IMR-90 (cell line): ENCODE measurements at regions not wholly inside any gene's neighbourhood (a gene's known extent, or its start where the extent isn't known, plus 50 kb on each side); places are given as distances from the start of the nearest gene placed in this dataset.

Experiments used
- ATAC-seq: fragments of 200-7000 bp; cut with Tn5 transposase; 2 replicates; pipeline ENCODE4 v1.9.1; 2020; ENCODE audit warnings: low read depth, mild to moderate bottlenecking, moderate library complexity
- BruUV-seq: library from RNA; stranded (reverse); fragments of 400-500 nt; replicated peaks from 2 replicates; lab custom pipeline; 2021; lab: Mats Ljungman, UMichigan
- CTCF ChIA-PET: fragments of 300-600 bp; formaldehyde crosslinking; extraction: SDS; loops from one replicate; lab custom pipeline; 2021; ENCODE audit warnings: antibody characterized with exemption; lab: Yijun Ruan, JAX
- POLR2A ChIA-PET: fragments of 300-600 bp; sonication (Branson Sonifier 250); formaldehyde crosslinking; loops from one replicate; lab custom pipeline; 2022; ENCODE audit warnings: antibody characterized with exemption; ENCODE audit not compliant: unreplicated experiment; lab: Charles Lee
- DNase-seq: peaks from one replicate; pipeline ENCODE4 v3.0.0; 2013
- H2AFZ ChIP-seq: replicated peaks from 2 replicates; pipeline ENCODE3; 2013; ENCODE audit warnings: low read length, mild to moderate bottlenecking; ENCODE audit not compliant: poor library complexity
- H2AK5ac ChIP-seq: 2 replicates; pipeline ENCODE4 v1.6.1; 2013; ENCODE audit warnings: low read depth, low read length, inconsistent platforms
- H2AK9ac ChIP-seq: replicated peaks from 2 replicates; pipeline ENCODE3; 2013; ENCODE audit warnings: mild to moderate bottlenecking, low read depth, low read length, moderate library complexity; ENCODE audit not compliant: poor library complexity
- H2BK120ac ChIP-seq: 2 replicates; pipeline ENCODE4 v1.6.1; 2013; ENCODE audit warnings: low read depth, low read length, inconsistent platforms
- H2BK15ac ChIP-seq: 3 replicates; pipeline ENCODE4 v1.6.1; 2013; ENCODE audit warnings: low read depth, low read length, inconsistent platforms
- H2BK20ac ChIP-seq: 2 replicates; pipeline ENCODE4 v1.6.1; 2013; ENCODE audit warnings: low read depth, mild to moderate bottlenecking, inconsistent platforms, low read length, moderate library complexity
- H2BK5ac ChIP-seq: 2 replicates; pipeline ENCODE4 v1.6.1; 2013; ENCODE audit warnings: mild to moderate bottlenecking, low read depth, low read length, inconsistent platforms; ENCODE audit not compliant: poor library complexity, severe bottlenecking
- H3K14ac ChIP-seq: replicated peaks from 2 replicates; pipeline ENCODE4 v1.6.1; 2013; ENCODE audit warnings: low read depth, low read length, inconsistent platforms
- H3K18ac ChIP-seq: 2 replicates; pipeline ENCODE4 v1.6.1; 2013; ENCODE audit warnings: low read depth, low read length, control low read depth
- H3K23ac ChIP-seq: 2 replicates; pipeline ENCODE4 v1.6.1; 2013; ENCODE audit warnings: low read depth, low read length, inconsistent platforms
- H3K27ac ChIP-seq: 2 replicates; pipeline ENCODE4 v1.5.1; 2013; ENCODE audit warnings: mild to moderate bottlenecking, control low read depth, low read length; ENCODE audit not compliant: insufficient read depth
- H3K27me3 ChIP-seq: 2 replicates; pipeline ENCODE4 v1.6.1; 2013; ENCODE audit warnings: low read length; ENCODE audit not compliant: control insufficient read depth, insufficient read depth
- H3K36me3 ChIP-seq: 2 replicates; pipeline ENCODE4 v1.6.1; 2013; ENCODE audit warnings: low read length, mixed read lengths; ENCODE audit not compliant: control insufficient read depth, insufficient read depth
- H3K4ac ChIP-seq: 2 replicates; pipeline ENCODE4 v1.6.1; 2013; ENCODE audit warnings: low read depth, low read length, inconsistent platforms
- H3K4me1 ChIP-seq: 2 replicates; pipeline ENCODE4 v1.6.1; 2013; ENCODE audit warnings: low read length, mixed read lengths; ENCODE audit not compliant: control insufficient read depth, insufficient read depth
- H3K4me2 ChIP-seq: 2 replicates; pipeline ENCODE4 v1.6.1; 2013; ENCODE audit warnings: low read depth, mild to moderate bottlenecking, control low read depth, low read length, moderate library complexity
- H3K4me3 ChIP-seq: 2 replicates; pipeline ENCODE4 v1.5.1; 2013; ENCODE audit warnings: low read depth, mild to moderate bottlenecking, control low read depth, low read length, moderate library complexity; ENCODE audit not compliant: insufficient read depth
- H3K56ac ChIP-seq: 2 replicates; pipeline ENCODE4 v1.6.1; 2013; ENCODE audit warnings: low read length, inconsistent platforms; ENCODE audit not compliant: insufficient read depth; ENCODE audit errors: extremely low read depth
- H3K79me1 ChIP-seq, 2 experiments: 2 replicates each; pipeline ENCODE4 v1.6.1; 2013; ENCODE audit warnings: low read length in 2 of 2, inconsistent platforms in 1 of 2, low read depth in 1 of 2
- H3K9ac ChIP-seq: 2 replicates; pipeline ENCODE4 v1.6.1; 2013; ENCODE audit warnings: low read depth, low read length, control low read depth
- H3K9me1 ChIP-seq: 2 replicates; pipeline ENCODE4 v1.6.1; 2013; ENCODE audit warnings: low read length, inconsistent platforms; ENCODE audit not compliant: insufficient read depth
- H3K9me3 ChIP-seq: 2 replicates; pipeline ENCODE4 v1.6.1; 2013; ENCODE audit warnings: low read length; ENCODE audit not compliant: control insufficient read depth, insufficient read depth
- H4K20me1 ChIP-seq: 2 replicates; pipeline ENCODE4 v1.6.1; 2013; ENCODE audit warnings: low read length, inconsistent platforms; ENCODE audit not compliant: insufficient read depth
- H4K5ac ChIP-seq: 2 replicates; pipeline ENCODE4 v1.6.1; 2013; ENCODE audit warnings: mild to moderate bottlenecking, low read depth, low read length, control low read depth
- H4K8ac ChIP-seq, 2 experiments: 2 replicates each; pipeline ENCODE4 v1.6.1; 2013; ENCODE audit warnings: low read depth in 2 of 2, low read length in 2 of 2, control low read depth in 1 of 2, inconsistent platforms in 1 of 2
- H4K91ac ChIP-seq: 2 replicates; pipeline ENCODE4 v1.6.1; 2013; ENCODE audit warnings: low read depth, low read length, inconsistent platforms; ENCODE audit not compliant: insufficient read depth
- BHLHE40 ChIP-seq: fragments of 150-350 bp; IDR thresholded peaks from 2 replicates; pipeline ENCODE4 v1.6.1; 2016; ENCODE audit warnings: mild to moderate bottlenecking, low read depth, low read length
- CEBPB ChIP-seq: IDR thresholded peaks from 2 replicates; pipeline ENCODE4 v1.6.1; 2012; ENCODE audit warnings: low read depth, low read length, improper control_type of control experiment
- MAFK ChIP-seq: IDR thresholded peaks from 2 replicates; pipeline ENCODE4 v1.6.1; 2012; ENCODE audit warnings: low read depth, low read length, improper control_type of control experiment
- MXI1 ChIP-seq: IDR thresholded peaks from 2 replicates; pipeline ENCODE4 v1.6.1; 2012; ENCODE audit warnings: low read depth, mild to moderate bottlenecking, low read length, moderate library complexity, borderline replicate concordance
- NFE2L2 ChIP-seq: fragments of 150-350 bp; IDR thresholded peaks from 2 replicates; pipeline ENCODE4 v1.6.1; 2016; ENCODE audit warnings: low read depth, mild to moderate bottlenecking, low read length
- POLR2A ChIP-seq: IDR thresholded peaks from 2 replicates; pipeline ENCODE4 v1.6.1; 2012; ENCODE audit warnings: mild to moderate bottlenecking, low read depth, low read length
- RCOR1 ChIP-seq: IDR thresholded peaks from 2 replicates; pipeline ENCODE4 v1.6.1; 2012; ENCODE audit warnings: mild to moderate bottlenecking, low read length, improper control_type of control experiment; ENCODE audit not compliant: insufficient replicate concordance
- WGBS, 2 experiments: methylation state at CpG; one replicate each; pipeline versions ENCODE4 v1.1.5 to v1.1.7; 2013; ENCODE audit warnings: missing lambda C conversion rate in 2 of 2; ENCODE audit not compliant: insufficient read length in 1 of 2; ENCODE audit errors: extremely low coverage in 2 of 2; 5-methylcytosine and 5-hydroxymethylcytosine counted together
- dilution Hi-C: fragments of 300-500 bp; cut with HindIII; formaldehyde crosslinking; loops from one replicate; pipeline ENCODE4 v1.14.3; 2018; ENCODE audit warnings: low sequenced_read_pairs; ENCODE audit not compliant: unreplicated experiment
- in situ Hi-C: fragments of 300-500 bp; cut with MboI; formaldehyde crosslinking; loops from 3 replicates; pipeline ENCODE4 v1.14.3; 2019; ENCODE audit warnings: low sequenced_read_pairs, inconsistent platforms, mixed read lengths
- intact Hi-C: fragments of 100-400 bp; cut with micrococcal nuclease; formaldehyde crosslinking; loops from 2 replicates; pipeline ENCODE4 v1.10.0; 2022

DNA sequence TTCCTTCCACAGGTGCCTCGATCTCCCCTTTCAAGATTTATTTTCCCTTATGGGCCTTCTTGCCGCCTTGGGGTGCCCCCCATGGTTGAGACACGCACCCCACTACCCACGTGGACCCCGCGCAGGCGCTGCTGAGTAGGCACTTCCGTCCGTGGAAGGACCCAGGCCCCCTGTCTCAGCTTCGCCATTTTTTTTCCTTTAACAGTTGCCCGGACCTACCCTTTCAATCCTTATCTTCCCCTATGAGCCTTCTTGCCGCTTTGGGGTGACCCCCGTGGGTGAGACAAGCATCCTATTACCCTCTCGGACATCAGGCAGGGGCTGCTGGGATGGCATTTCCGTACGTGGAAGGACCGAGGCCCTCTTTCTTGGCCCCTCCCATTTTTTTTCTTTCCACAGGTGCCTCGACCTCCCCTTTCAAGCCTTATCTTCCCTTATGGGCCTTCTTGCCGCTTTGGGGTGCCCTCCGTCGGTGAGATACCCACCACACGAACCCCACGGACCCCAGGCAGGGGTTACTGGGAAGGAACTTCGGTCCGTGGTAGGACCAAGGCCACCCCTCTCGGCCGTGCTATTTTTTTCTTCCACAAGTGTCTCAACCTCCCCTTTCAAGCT lies 268.2 kb downstream of the ALG10 start:
- intact Hi-C loops: no loop called here
- Histone ChIP-seq H2AK9ac (no peak overlapping the region), H3K4me1 (no peaks in the 10 kb centered on the region), H2AFZ (no peak overlapping the region), H3K27me3 (no peaks in the 10 kb centered on the region), H2BK5ac (no peak overlapping the region), H2AK5ac (no peak overlapping the region), H4K91ac (no peak overlapping the region), H2BK20ac (no peak overlapping the region), H3K4me2 (no peak overlapping the region), H3K4ac (no peak overlapping the region), H3K4me3 (no peak overlapping the region), H3K36me3 (no peaks in the 10 kb centered on the region), H3K27ac (no peak overlapping the region), H3K9me1 (no peaks in the 10 kb centered on the region), H3K9ac (no peak overlapping the region), H3K79me1 (no peaks in the 10 kb centered on the region), H4K8ac (no peak overlapping the region), H3K14ac (no peak overlapping the region), H3K23ac (no peak overlapping the region), H4K5ac (no peak overlapping the region), H2BK120ac (no peak overlapping the region), H2BK15ac (no peak overlapping the region), H3K9me3 (peaks cover 76% of the 10 kb centered on the region), H4K20me1 (no peaks in the 10 kb centered on the region), H3K18ac (no peak overlapping the region), H3K56ac (no peak overlapping the region)
- WGBS, 2 experiments: 49% methylated on average over 15 of the region's 27 CpGs; no CpG with 5 or more reads in 1 of the 2 experiments
- no peak for TF ChIP-seq MXI1
- TF ChIP-seq CEBPB: no peak
- no peak for TF ChIP-seq MAFK
- TF ChIP-seq POLR2A: no peak
- no peak for TF ChIP-seq NFE2L2
- no peak for TF ChIP-seq BHLHE40
- no peak for TF ChIP-seq RCOR1
- no TSS peak for BruUV-seq
- CTCF ChIA-PET: no interaction called here
- dilution Hi-C loops: no loop called here
- POLR2A ChIA-PET: no interaction called here
- ATAC-seq (no peak), DNase-seq (no peak)
- in situ Hi-C loops: no loop called here
